ENCODE measurements at regions not wholly inside any gene's neighbourhood (a gene's known extent, or its start where the extent isn't known, plus 50 kb on each side); places are given as distances from the start of the nearest gene placed in this dataset.
"Not testable (repeated sequence)": the region's sequence is repeated elsewhere in the genome, so short reads cannot be mapped to it uniquely, and the experiment has no call there.

GRCh38 chr1:213511173-213511572 lies 460.1 kb downstream of the RPS6KC1 start:
- Mint-ChIP-seq H3K4me3 (no peak overlapping the region), H3K27me3 (no peaks in the 10 kb centered on the region), H3K36me3 (no peaks in the 10 kb centered on the region), H3K4me1 (ENCODE audit: low read depth) (no peaks in the 10 kb centered on the region), H3K27ac (no peak overlapping the region), H3K9me3 (peaks cover 3% of the 10 kb centered on the region)
- ChIA-PET POLR2A (no interaction called here), CTCF (no interaction called here)
- intact Hi-C loops (cut with micrococcal nuclease): no loop called here
- DNase-seq: no peak

- ChIA-PET POLR2A (no interaction called here), CTCF (no interaction called here)
- no peaks in the 10 kb centered on the region for H3K36me3 Mint-ChIP-seq
- H3K27me3 Mint-ChIP-seq: no peaks in the 10 kb centered on the region
- peaks cover 3% of the 10 kb centered on the region for H3K9me3 Mint-ChIP-seq
- no peak overlapping the region for H3K4me3 Mint-ChIP-seq
- no peak for DNase-seq
- intact Hi-C loops (cut with micrococcal nuclease): no loop called here
- no peak overlapping the region for H3K27ac Mint-ChIP-seq
- H3K4me1 Mint-ChIP-seq (ENCODE audit: low read depth): no peaks in the 10 kb centered on the region
These were observed 461.3 kb downstream of the RPS6KC1 start for GRCh38 chr1:213512316-213512715.

DNA sequence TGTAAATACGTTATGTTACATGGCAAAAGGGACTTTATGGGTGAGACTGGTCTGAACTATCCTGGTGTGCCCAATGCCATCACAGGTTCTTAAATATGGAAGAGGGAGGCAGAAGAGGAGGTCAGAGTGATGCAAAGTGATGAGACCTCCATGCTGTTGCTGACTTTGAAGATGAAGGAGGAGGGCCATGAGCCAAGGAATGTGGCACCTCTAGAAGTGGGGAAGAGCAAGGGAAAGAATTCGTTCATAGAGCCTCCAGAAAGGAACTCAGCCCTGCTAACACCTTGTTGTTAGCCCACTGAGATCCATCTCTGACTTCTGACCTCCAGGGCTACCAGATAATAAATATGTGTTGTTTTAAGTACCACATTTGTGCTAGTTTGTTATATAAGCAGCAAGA lies 462.0 kb downstream of the RPS6KC1 start:
- no peaks in the 10 kb centered on the region for H3K36me3 Mint-ChIP-seq
- H3K4me3 Mint-ChIP-seq: no peak overlapping the region
- H3K27me3 Mint-ChIP-seq: no peaks in the 10 kb centered on the region
- no peak overlapping the region for H3K27ac Mint-ChIP-seq
- intact Hi-C loops (cut with micrococcal nuclease): no loop called here
- no peaks in the 10 kb centered on the region for H3K4me1 Mint-ChIP-seq (ENCODE audit: low read depth)
- ChIA-PET POLR2A (no interaction called here), CTCF (no interaction called here)
- peaks cover 3% of the 10 kb centered on the region for H3K9me3 Mint-ChIP-seq
- no peak for DNase-seq

DNA sequence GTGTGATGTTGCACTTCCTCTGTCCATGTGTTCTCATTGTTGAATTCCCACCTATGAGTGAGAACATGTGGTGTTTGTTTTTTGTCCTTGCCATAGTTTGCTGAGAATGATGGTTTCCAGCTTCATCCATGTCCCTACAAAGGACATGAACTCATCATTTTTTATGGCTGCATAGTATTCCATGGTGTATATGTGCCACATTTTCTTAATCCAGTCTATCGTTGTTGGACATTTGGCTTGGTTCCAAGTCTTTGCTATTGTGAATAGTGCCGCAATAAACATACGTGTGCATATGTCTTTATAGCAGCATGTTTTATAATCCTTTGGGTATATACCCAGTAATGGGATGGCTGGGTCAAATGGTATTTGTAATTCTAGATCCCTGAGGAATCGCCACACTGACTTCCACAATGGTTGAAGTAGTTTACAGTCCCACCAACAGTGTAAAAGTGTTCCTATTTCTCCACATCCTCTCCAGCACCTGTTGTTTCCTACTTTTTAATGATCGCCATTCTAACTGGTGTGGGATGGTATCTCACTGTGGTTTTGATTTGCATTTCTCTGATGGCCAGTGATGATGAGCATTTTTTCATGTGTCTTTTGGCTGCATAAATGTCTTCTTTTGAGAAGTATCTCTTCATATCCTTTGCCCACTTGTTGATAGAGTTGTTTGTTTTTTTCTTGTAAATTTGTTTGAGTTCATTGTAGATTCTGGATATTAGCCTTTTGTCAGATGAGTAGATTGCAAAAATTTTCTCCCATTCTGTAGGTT lies 463.6 kb downstream of the RPS6KC1 start:
- intact Hi-C loops (cut with micrococcal nuclease): not testable (repeated sequence)

DNA sequence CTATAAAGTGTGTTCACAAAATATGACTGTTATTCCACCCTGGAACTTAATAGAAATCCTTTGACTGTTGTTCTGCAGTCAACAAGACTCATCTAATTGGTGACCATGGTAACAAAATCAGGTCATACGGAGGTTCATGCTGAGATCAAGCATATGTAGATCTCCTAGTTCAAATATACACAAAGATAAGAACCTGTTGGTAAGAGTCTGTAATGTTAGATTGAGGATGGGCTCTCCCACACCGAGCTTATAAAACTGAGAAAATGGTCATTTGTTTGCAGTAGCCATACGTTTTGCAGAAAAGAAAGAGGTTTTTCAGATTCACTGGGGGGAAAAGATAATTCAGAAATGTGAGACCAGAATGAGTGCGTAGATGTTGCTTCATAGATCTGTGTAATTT lies 468.1 kb downstream of the RPS6KC1 start:
- H3K9me3 Mint-ChIP-seq: peaks cover 8% of the 10 kb centered on the region
- H3K4me1 Mint-ChIP-seq (ENCODE audit: low read depth): no peaks in the 10 kb centered on the region
- ChIA-PET POLR2A (no interaction called here), CTCF (no interaction called here)
- peaks cover 7% of the 10 kb centered on the region for H3K27me3 Mint-ChIP-seq
- no peak overlapping the region for H3K4me3 Mint-ChIP-seq
- intact Hi-C loops (cut with micrococcal nuclease): no loop called here
- no peaks in the 10 kb centered on the region for H3K36me3 Mint-ChIP-seq
- no peak overlapping the region for H3K27ac Mint-ChIP-seq
- DNase-seq: no peak

More for the DNA sequence above, 463.6 kb downstream of the RPS6KC1 start:
- H3K36me3 Mint-ChIP-seq; CTCF ChIA-PET; POLR2A ChIA-PET; H3K4me3 Mint-ChIP-seq; H3K27ac Mint-ChIP-seq; H3K9me3 Mint-ChIP-seq; DNase-seq; H3K27me3 Mint-ChIP-seq; H3K4me1 Mint-ChIP-seq (ENCODE audit: low read depth): not testable (repeated sequence)

- no peak overlapping the region for H3K4me3 Mint-ChIP-seq
- DNase-seq: no peak
- H3K27ac Mint-ChIP-seq: no peak overlapping the region
- ChIA-PET CTCF (no interaction called here), POLR2A (no interaction called here)
- no peaks in the 10 kb centered on the region for H3K4me1 Mint-ChIP-seq (ENCODE audit: low read depth)
- peaks cover 5% of the 10 kb centered on the region for H3K9me3 Mint-ChIP-seq
- no peaks in the 10 kb centered on the region for H3K36me3 Mint-ChIP-seq
- peaks cover 7% of the 10 kb centered on the region for H3K27me3 Mint-ChIP-seq
- intact Hi-C loops (cut with micrococcal nuclease): no loop called here
These were observed 466.6 kb upstream of the PROX1 start for GRCh38 chr1:213521206-213521605.

DNA sequence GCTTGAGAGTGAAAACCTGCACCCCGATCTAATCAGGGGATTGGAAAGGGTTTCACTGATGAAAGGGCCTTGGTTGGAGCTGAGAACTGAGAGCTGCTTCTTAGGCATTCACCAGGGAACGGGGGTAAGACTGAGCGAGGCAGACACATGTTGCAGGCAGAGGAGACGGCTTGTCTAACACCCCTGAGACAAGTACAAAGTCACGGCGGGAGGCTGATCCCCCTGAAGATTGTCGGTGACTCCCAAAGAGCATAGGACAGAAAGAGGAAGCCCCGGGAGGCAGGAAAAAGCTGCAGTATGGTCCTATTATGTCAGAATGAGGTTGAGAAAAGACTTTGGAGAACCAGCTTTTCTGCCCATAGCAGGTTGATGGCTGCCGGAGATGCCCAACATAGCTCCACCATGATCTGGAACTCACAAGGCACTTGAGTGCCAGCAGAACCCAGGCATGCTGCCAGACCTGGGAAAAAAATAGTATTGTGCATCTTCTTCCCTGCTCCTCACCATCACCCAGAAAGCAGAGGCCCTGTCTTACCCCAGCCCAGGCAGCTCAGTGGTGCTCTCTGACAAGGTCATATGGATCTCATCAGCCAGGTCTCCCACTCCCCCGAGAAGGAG lies 463.9 kb upstream of the PROX1 start:
- intact Hi-C loops (cut with micrococcal nuclease): no loop called here
- no peaks in the 10 kb centered on the region for H3K4me1 Mint-ChIP-seq (ENCODE audit: low read depth)
- peaks cover 4% of the 10 kb centered on the region for H3K9me3 Mint-ChIP-seq

DNA sequence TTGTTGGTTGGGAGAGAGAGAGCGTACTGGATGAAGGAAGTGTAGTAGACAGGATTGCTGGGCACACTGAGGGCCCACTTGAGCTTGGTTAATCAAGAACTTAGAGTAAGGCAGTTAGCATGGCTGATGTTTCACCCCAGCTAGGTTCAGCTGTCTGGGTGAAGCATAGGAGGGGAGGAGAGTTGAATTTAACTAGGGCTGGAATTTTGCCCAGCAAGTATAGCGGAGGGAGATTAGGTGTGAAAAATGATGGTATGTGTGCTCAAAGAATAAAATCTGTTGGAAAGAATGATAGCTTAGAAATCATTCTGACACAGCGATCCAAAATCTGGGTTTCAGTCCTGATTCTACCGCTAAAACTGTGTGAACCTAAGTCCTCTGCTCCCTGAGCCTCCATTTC lies 461.5 kb upstream of the PROX1 start:
- H3K27ac Mint-ChIP-seq: no peak overlapping the region
- no peaks in the 10 kb centered on the region for H3K36me3 Mint-ChIP-seq
- no peak for DNase-seq
- no peaks in the 10 kb centered on the region for H3K4me1 Mint-ChIP-seq (ENCODE audit: low read depth)
- H3K9me3 Mint-ChIP-seq: peaks cover 2% of the 10 kb centered on the region
- no peaks in the 10 kb centered on the region for H3K27me3 Mint-ChIP-seq
- no peak overlapping the region for H3K4me3 Mint-ChIP-seq
- intact Hi-C loops (cut with micrococcal nuclease): no loop called here
- ChIA-PET POLR2A (no interaction called here), CTCF (no interaction called here)

More for the DNA sequence above, 463.9 kb upstream of the PROX1 start:
- CTCF ChIA-PET: no interaction called here
- Mint-ChIP-seq H3K27ac (no peak overlapping the region), H3K27me3 (peaks cover 4% of the 10 kb centered on the region), H3K4me3 (no peak overlapping the region), H3K36me3 (no peaks in the 10 kb centered on the region)
- DNase-seq: no peak
- POLR2A ChIA-PET: no interaction called here

GRCh38 chr1:213530611-213531320 lies 457.0 kb upstream of the PROX1 start:
- Mint-ChIP-seq H3K27ac (no peak overlapping the region), H3K9me3 (no peaks in the 10 kb centered on the region), H3K27me3 (no peaks in the 10 kb centered on the region), H3K4me3 (no peak overlapping the region), H3K4me1 (ENCODE audit: low read depth) (no peaks in the 10 kb centered on the region), H3K36me3 (no peaks in the 10 kb centered on the region)
- intact Hi-C loops (cut with micrococcal nuclease): no loop called here
- ChIA-PET POLR2A (no interaction called here), CTCF (no interaction called here)
- no peak for DNase-seq

GRCh38 chr1:213531369-213532310 lies 456.1 kb upstream of the PROX1 start:
- DNase-seq: no peak
- no peak overlapping the region for H3K4me3 Mint-ChIP-seq
- intact Hi-C loops (cut with micrococcal nuclease): no loop called here
- H3K27me3 Mint-ChIP-seq: no peaks in the 10 kb centered on the region
- H3K4me1 Mint-ChIP-seq (ENCODE audit: low read depth): no peaks in the 10 kb centered on the region
- CTCF ChIA-PET: no interaction called here
- H3K36me3 Mint-ChIP-seq: no peaks in the 10 kb centered on the region
- H3K9me3 Mint-ChIP-seq: no peaks in the 10 kb centered on the region
- POLR2A ChIA-PET: no interaction called here
- H3K27ac Mint-ChIP-seq: no peak overlapping the region

GRCh38 chr1:213533125-213533524 lies 454.6 kb upstream of the PROX1 start:
- no peak overlapping the region for H3K27ac Mint-ChIP-seq
- ChIA-PET POLR2A (no interaction called here), CTCF (no interaction called here)
- H3K36me3 Mint-ChIP-seq: no peaks in the 10 kb centered on the region
- no peaks in the 10 kb centered on the region for H3K4me1 Mint-ChIP-seq (ENCODE audit: low read depth)
- intact Hi-C loops (cut with micrococcal nuclease): no loop called here
- no peaks in the 10 kb centered on the region for H3K27me3 Mint-ChIP-seq
- no peak overlapping the region for H3K4me3 Mint-ChIP-seq
- H3K9me3 Mint-ChIP-seq: no peaks in the 10 kb centered on the region
- DNase-seq: no peak

- H3K9me3 Mint-ChIP-seq: no peaks in the 10 kb centered on the region
- intact Hi-C loops (cut with micrococcal nuclease): no loop called here
- no peaks in the 10 kb centered on the region for H3K36me3 Mint-ChIP-seq
- POLR2A ChIA-PET: no interaction called here
- CTCF ChIA-PET: no interaction called here
- H3K4me1 Mint-ChIP-seq (ENCODE audit: low read depth): no peaks in the 10 kb centered on the region
- no peak for DNase-seq
- H3K27me3 Mint-ChIP-seq: no peaks in the 10 kb centered on the region
- no peak overlapping the region for H3K27ac Mint-ChIP-seq
- no peak overlapping the region for H3K4me3 Mint-ChIP-seq
These were observed 452.1 kb upstream of the PROX1 start for GRCh38 chr1:213535679-213536078.
